Suppressor macrophage treated with lipopolysaccharide for 1 hour (primary cell): ENCODE measurements at regions not wholly inside any gene's neighbourhood (a gene's known extent, or its start where the extent isn't known, plus 50 kb on each side); places are given as distances from the start of the nearest gene placed in this dataset.
"Not testable (repeated sequence)": the region's sequence is repeated elsewhere in the genome, so short reads cannot be mapped to it uniquely, and the experiment has no call there.

Experiments used
- DNase-seq, 3 donors: peaks; one replicate each; pipeline ENCODE4 v3.0.0-alpha.2; 2020 to 2022

GRCh38 chr4:162838671-162839070 is 328.0 kb downstream of the NAF1 start:
- DNase-seq = no peak

- DNase-seq = no peak
Measured at GRCh38 chr4:162837679-162838078, 329.0 kb downstream of the NAF1 start.

- DNase-seq = no peak
Measured at GRCh38 chr4:162837241-162837640, 329.4 kb downstream of the NAF1 start.

GRCh38 chr4:162836773-162837172 is 329.9 kb downstream of the NAF1 start:
- no peak for DNase-seq

DNA sequence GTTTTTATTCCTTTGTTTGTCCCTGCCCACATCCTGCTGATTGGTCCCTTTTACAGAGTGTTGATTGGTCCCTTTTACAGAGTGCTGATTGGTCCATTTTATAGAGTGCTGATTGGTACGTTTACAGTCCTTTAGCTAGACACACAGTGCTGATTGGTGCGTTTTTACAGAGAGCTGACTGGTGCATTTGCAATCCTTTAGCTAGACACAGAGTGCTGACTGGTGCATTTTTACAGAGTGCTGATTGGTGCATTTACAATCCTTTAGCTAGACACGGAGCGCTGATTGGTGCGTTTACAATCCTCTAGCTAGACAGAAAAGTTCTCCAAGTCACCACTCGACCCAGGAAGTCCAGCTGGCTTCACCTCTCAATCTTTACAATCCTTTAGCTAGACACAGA is 330.4 kb downstream of the NAF1 start:
- not testable (repeated sequence) for DNase-seq

GRCh38 chr4:162830899-162831298 is 335.8 kb downstream of the NAF1 start:
- DNase-seq = no peak

- not testable (repeated sequence) for DNase-seq
Measured at GRCh38 chr4:162817374-162817773, 349.3 kb downstream of the NAF1 start.

DNA sequence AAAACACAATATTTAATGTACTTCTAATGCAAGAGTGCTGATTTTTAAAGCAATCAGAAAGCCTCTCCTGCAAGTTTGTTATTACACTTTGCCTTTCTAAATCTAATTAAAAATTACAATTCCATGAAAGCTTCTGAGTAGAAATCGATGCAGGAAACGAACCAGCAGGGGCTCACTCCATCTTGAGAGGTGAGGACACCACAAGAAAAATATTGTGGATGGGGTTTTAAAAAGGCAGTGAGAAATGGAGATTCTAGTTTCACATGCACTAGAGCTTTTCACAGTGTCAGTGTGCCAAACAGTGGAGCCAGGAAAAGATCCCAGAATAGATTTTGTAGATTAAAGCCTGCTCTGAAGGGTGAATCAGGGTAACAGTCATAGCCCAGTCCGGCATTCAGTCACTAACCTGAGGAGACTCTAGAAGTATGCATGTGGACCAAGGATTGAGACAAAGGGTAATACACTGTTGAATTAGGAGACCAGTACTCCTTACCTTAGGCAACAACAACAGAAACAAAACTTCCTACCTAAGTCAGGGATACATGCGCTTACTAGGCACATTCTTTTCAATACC is 362.3 kb downstream of the NAF1 start:
- DNase-seq = no peak

DNA sequence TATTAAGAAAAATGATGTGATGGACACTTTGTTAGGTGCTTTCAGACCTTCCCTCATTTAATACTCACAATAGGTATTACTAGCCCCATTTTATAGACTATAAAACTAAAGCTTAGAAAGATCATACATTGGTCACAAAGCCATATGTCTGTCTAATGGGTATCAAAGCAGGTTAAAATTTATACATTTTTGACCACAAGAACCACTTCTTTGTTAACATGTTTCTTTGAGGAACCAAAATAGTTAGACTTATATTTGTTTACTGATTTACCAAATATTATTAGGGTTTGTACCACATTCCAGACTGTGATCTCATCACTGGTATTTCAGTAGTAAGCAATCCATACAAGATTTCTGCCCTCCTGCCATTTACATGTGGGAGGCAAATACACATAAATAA is 363.3 kb downstream of the NAF1 start:
- DNase-seq = no peak

DNA sequence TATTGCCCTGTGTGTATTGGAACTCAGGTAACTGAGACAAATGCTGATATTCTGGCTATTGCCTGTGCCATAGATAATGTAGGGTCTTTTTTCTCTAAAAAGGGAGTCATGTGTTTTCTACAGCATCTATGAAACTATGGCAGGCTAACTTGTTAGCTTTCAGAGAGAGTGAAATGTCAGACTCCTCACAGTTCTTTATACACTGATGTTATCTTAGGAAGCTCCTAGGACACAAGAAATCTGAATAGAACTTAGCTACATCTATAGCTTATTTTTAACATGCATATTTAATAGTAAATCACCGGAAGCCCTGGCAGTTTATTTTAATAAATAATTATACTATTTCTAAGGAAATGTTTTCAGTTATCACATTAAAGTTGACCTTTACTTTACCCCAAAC is 369.6 kb downstream of the NAF1 start:
- no peak for DNase-seq

- no peak for DNase-seq
Measured at GRCh38 chr4:162793571-162793970, 373.1 kb downstream of the NAF1 start.

- no peak for DNase-seq
Measured at GRCh38 chr4:162793004-162793403, 373.7 kb downstream of the NAF1 start.

- no peak for DNase-seq
Measured at GRCh38 chr4:162791226-162791625, 375.5 kb downstream of the NAF1 start.

- DNase-seq = no peak
Measured at GRCh38 chr4:162787120-162787519, 379.6 kb downstream of the NAF1 start.

GRCh38 chr4:162782778-162783525 is 383.7 kb downstream of the NAF1 start:
- DNase-seq = no peak

DNA sequence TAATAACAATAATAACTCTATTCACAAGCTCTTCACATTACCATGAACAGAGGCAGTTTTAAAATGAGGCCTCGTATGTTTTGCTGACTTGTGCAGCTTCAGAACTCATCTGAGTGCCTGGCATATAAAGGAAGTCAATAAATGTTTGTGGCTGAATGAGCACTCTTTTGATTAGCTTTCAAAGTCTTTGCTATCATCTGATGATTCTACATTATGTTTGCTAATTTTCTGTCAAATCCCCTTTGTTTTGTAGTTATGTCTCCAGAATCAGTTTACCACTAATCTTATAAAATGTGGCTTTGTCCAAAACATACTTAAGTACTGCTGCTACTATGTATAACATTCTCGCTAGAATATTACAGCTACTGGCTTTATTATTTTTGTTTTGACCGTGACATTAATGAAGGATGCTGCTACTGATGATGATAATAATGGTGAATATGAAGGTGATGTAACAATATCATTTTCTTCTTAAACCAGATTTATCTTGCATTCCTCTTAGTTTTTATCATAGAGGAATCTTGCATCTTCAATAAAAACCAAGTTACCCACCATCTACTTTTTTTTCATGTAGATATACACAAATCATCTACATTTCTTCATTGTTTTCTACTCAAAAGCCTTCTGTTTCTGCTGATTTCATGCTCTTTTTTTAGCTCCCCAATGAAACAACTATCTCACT is 384.5 kb downstream of the NAF1 start:
- no peak for DNase-seq

- DNase-seq = no peak
Measured at GRCh38 chr4:162770761-162771490, 395.8 kb downstream of the NAF1 start.

- DNase-seq = no peak
Measured at GRCh38 chr4:162767083-162767482, 399.6 kb downstream of the NAF1 start.

DNA sequence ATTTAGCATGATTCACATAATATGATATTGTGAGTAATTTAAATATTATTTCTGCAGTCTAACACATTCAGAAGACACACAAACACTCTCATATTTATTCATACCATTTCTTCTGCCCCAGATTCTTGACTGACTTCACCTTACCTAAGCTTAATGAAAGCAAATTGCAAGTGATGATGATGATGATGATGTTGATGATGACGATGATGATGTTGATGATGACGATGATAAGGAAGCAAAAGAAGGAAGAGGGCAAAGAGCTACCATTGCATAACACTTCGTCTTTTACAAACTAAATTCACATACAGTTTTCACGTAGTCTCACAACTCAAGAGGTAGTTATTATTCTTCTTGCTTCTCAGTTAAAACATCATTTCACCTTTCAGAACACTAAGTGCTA is 404.7 kb downstream of the NAF1 start:
- no peak for DNase-seq

DNA sequence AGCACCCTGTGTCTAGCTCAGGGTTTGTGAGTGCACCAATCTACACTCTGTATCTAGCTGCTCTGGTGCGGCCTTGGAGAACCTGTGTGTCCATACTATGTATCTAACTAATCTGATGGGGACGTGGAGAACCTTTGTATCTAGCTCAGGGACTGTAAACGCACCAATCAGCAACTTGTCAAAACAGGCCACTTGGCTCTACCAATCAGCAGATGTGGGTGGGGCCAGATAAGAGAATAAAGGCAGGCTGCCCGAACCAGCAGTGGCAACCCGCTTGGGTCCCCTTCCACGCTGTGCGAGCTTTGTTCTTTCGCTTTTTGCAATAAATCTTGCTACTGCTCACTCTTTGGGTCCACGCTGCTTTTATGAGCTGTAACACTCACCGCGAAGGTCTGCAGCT is 426.5 kb downstream of the NAF1 start:
- DNase-seq = not testable (repeated sequence)

- DNase-seq = not testable (repeated sequence)
Measured at GRCh38 chr4:162739596-162739995, 427.1 kb downstream of the NAF1 start.

DNA sequence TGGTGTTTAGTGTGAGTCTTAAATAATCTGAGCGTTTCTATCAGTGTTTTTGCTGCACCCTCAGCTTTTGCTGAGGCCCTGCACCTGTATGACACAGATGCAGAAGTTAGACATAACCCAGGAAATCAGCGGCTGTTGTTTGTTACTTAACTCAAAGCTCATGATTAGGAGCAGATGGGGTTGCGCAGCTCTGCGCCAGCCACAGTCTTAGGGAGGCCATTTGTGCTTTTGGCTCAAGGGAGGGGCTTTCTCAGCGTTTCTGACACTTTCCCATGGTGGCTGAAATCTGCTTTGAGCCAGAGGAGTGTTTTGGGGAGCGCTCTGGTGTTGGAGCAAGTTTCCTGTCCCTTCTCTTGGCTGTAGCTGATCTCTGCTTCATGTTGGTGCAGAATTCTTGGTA is 433.8 kb downstream of the NAF1 start:
- no peak for DNase-seq

DNA sequence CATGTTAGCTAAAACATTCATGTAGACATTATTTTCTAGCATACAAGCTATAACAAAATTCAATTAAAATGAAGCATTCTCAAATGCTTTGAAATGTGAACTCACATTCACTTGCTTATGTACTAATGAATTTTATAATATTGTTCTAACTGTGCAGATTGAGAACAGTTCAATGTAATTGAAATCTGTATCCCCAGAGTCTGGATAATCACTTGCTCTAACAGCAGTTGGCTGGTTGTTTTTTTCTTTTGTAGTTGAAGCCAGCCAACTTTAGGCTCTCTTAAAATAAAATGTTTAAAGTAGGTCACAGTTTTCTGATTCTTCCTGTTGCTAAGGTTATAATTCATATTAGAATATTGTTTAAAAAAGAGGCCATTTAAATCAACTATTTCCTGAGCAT is 438.9 kb downstream of the NAF1 start:
- no peak for DNase-seq

GRCh38 chr4:162727232-162727631 is 439.5 kb downstream of the NAF1 start:
- no peak for DNase-seq
